HepG2 (cell line): ENCODE measurements at regions not wholly inside any gene's neighbourhood (a gene's known extent, or its start where the extent isn't known, plus 50 kb on each side); places are given as distances from the start of the nearest gene placed in this dataset.

ENCODE experiments used
- ATAC-seq: fragments of 200-7000 bp; cut with Tn5 transposase; 3 replicates; pipeline ENCODE4 v1.9.1; 2020; ENCODE audit warnings: mild to moderate bottlenecking, moderate library complexity
- BruUV-seq: library from RNA; stranded (reverse); fragments of 400-500 nt; replicated peaks from 2 replicates; lab custom pipeline; 2021; lab: Mats Ljungman, UMichigan
- CTCF ChIA-PET: fragments of 300-600 bp; formaldehyde crosslinking; extraction: SDS; loops from one replicate; lab custom pipeline; 2021; ENCODE audit warnings: low total read pairs, inconsistent platforms, low intra/inter-chr PET ratio; lab: Yijun Ruan, JAX
- POLR2A ChIA-PET: fragments of 350-600 bp; sonication (Branson Sonifier 250); formaldehyde crosslinking; loops from one replicate; lab custom pipeline; 2020; ENCODE audit warnings: antibody characterized with exemption, inconsistent platforms; lab: Yijun Ruan, JAX
- DNase-seq: peaks from one replicate; pipeline ENCODE4 v3.0.0-alpha.2; 2015; ENCODE audit warnings: low spot score
- FAIRE-seq: peaks from 3 replicates; lab custom pipeline; 2011; peaks lifted over from hg19 to GRCh38; lab: Jason Lieb, UNC
- H2AFZ ChIP-seq: one replicate; pipeline ENCODE4 v1.6.1; 2011; ENCODE audit warnings: low read length, inconsistent platforms
- H3K27ac ChIP-seq: fragments of 300-600 bp; 3 replicates; pipeline ENCODE4 v1.8.0; 2011; ENCODE audit warnings: mixed run types, mild to moderate bottlenecking, mixed read lengths, low read length, inconsistent platforms; ENCODE audit not compliant: insufficient read depth; ENCODE audit errors: extremely low read length
- H3K27me3 ChIP-seq, 2 experiments: fragments of 200-600 bp in 1 of 2; 2 replicates in 1 of 2; 3 replicates in 1 of 2; pipeline versions ENCODE4 v1.6.0 to v1.8.0; 2011; ENCODE audit warnings: low read length in 2 of 2, mild to moderate bottlenecking in 2 of 2, moderate library complexity in 2 of 2, inconsistent platforms in 1 of 2; ENCODE audit not compliant: insufficient read depth in 2 of 2, control insufficient read depth in 1 of 2
- H3K36me3 ChIP-seq, 2 experiments: fragments of 200-600 bp in 1 of 2; replicated peaks in 1 of 2; 2 replicates in 1 of 2; 3 replicates in 1 of 2; pipeline versions ENCODE4 v1.5.1 to v1.8.0; 2011; ENCODE audit warnings: low read length in 2 of 2, inconsistent platforms in 1 of 2; ENCODE audit not compliant: insufficient read depth in 2 of 2, control insufficient read depth in 1 of 2
- H3K4me1 ChIP-seq: 2 replicates; pipeline ENCODE4 v1.5.1; 2012; ENCODE audit warnings: low read length, inconsistent platforms; ENCODE audit not compliant: insufficient read depth
- H3K4me2 ChIP-seq: 2 replicates; pipeline ENCODE4 v1.6.0; 2011; ENCODE audit warnings: low read depth, low read length, inconsistent platforms
- H3K4me3 ChIP-seq, 3 experiments: fragments of 200-600 bp in 1 of 3; sonication (generic), shearing (Covaris generic) in 1 of 3; replicated peaks in 1 of 3; 2 replicates each; pipeline ENCODE4 v1.5.1; 2011 to 2016; ENCODE audit warnings: low read length in 3 of 3, inconsistent platforms in 2 of 3, low read depth in 2 of 3, mild to moderate bottlenecking in 2 of 3, control low read depth in 1 of 3, mixed read lengths in 1 of 3; ENCODE audit not compliant: insufficient read depth in 1 of 3
- H3K79me2 ChIP-seq: one replicate; pipeline ENCODE4 v1.6.1; 2011; ENCODE audit warnings: low read length, inconsistent platforms; ENCODE audit not compliant: insufficient read depth
- H3K9ac ChIP-seq: 2 replicates; pipeline ENCODE4 v1.6.0; 2011; ENCODE audit warnings: mild to moderate bottlenecking, low read depth, low read length, inconsistent platforms; ENCODE audit not compliant: insufficient read depth
- H3K9me3 ChIP-seq: 2 replicates; pipeline ENCODE4 v1.5.1; 2012; ENCODE audit warnings: mild to moderate bottlenecking, low read length
- H4K20me1 ChIP-seq: 2 replicates; pipeline ENCODE4 v1.6.0; 2011; ENCODE audit warnings: inconsistent platforms, mild to moderate bottlenecking, low read length, moderate library complexity; ENCODE audit not compliant: insufficient read depth
- CBFB ChIP-seq: sonication (generic); formaldehyde crosslinking; IDR thresholded peaks from 2 replicates; pipeline ENCODE4 v1.4.0; 2020; ENCODE audit warnings: missing genetic modification reagents
- CEBPB ChIP-seq: IDR thresholded peaks from 2 replicates; pipeline ENCODE4 v1.6.1; 2011; ENCODE audit warnings: low read depth, low read length, improper control_type of control experiment, borderline replicate concordance
- FOXA1 ChIP-seq, 2 experiments: fragments of 450-650 bp in 1 of 2; sonication (generic) in 1 of 2; formaldehyde crosslinking in 1 of 2; IDR thresholded peaks; 2 replicates each; pipeline versions ENCODE4 v1.4.0 to v1.6.1; 2016 to 2020; ENCODE audit warnings: missing genetic modification reagents in 1 of 2
- HMG20A ChIP-seq: IDR thresholded peaks from 2 replicates; pipeline ENCODE4 v1.6.1; 2016; ENCODE audit warnings: borderline replicate concordance
- IRF1 ChIP-seq: sonication (generic); formaldehyde crosslinking; IDR thresholded peaks from 2 replicates; pipeline ENCODE4 v1.4.0; 2020; ENCODE audit warnings: low read depth, mild to moderate bottlenecking, missing genetic modification reagents
- KDM6A ChIP-seq: IDR thresholded peaks from 2 replicates; pipeline ENCODE4 v1.6.1; 2016; ENCODE audit warnings: low read depth
- MTF2 ChIP-seq: sonication (generic); formaldehyde crosslinking; IDR thresholded peaks from 2 replicates; pipeline ENCODE4 v1.5.0; 2020; ENCODE audit warnings: missing genetic modification reagents, borderline replicate concordance
- NKX3-1 ChIP-seq: sonication (generic); formaldehyde crosslinking; IDR thresholded peaks from 2 replicates; pipeline ENCODE4 v1.5.0; 2020; ENCODE audit warnings: missing genetic modification reagents
- STAT5B ChIP-seq: sonication (generic); formaldehyde crosslinking; IDR thresholded peaks from 2 replicates; pipeline ENCODE4 v1.4.0; 2020; ENCODE audit warnings: missing genetic modification reagents
- TCF7 ChIP-seq: sonication (generic); IDR thresholded peaks from 2 replicates; pipeline ENCODE4 v1.6.1; 2016; ENCODE audit warnings: antibody characterized with exemption, low read depth
- THYN1 ChIP-seq: sonication (generic); formaldehyde crosslinking; IDR thresholded peaks from 2 replicates; pipeline ENCODE4 v1.8.1; 2023; ENCODE audit warnings: low read depth, mild to moderate bottlenecking, moderate library complexity, missing genetic modification reagents, borderline replicate concordance
- ZNF530 ChIP-seq: sonication (generic); formaldehyde crosslinking; IDR thresholded peaks from 2 replicates; pipeline ENCODE4 v1.5.0; 2020; ENCODE audit warnings: low read depth, mild to moderate bottlenecking, missing genetic modification reagents
- ZSCAN21 ChIP-seq: sonication (generic); formaldehyde crosslinking; IDR thresholded peaks from 2 replicates; pipeline ENCODE4 v1.8.0; 2022; ENCODE audit warnings: mild to moderate bottlenecking, missing genetic modification reagents, moderate library complexity, borderline replicate concordance
- WGBS: methylation state at CpG from one replicate; pipeline ENCODE4 v1.1.6; 2017; ENCODE audit warnings: low lambda C conversion rate; 5-methylcytosine and 5-hydroxymethylcytosine counted together
- in situ Hi-C: cut with HindIII; loops from 2 replicates; pipeline ENCODE4 v1.10.0; 2017; ENCODE audit warnings: low pct_unique_long_range_greater_than_20kb; ENCODE audit not compliant: extremely low pct_ligation_motif_present
- intact Hi-C: fragments of 100-400 bp; cut with micrococcal nuclease; formaldehyde crosslinking; loops from one replicate; pipeline ENCODE4 v1.10.0; 2022; ENCODE audit not compliant: unreplicated experiment
- TF ChIP-seq, protein P1 (sequence below): sonication (generic); formaldehyde crosslinking; IDR thresholded peaks from 2 replicates; pipeline ENCODE4 v1.5.0; 2020; ENCODE audit warnings: missing genetic modification reagents
- TF ChIP-seq, protein P2 (sequence below): sonication (generic); formaldehyde crosslinking; IDR thresholded peaks from 2 replicates; pipeline ENCODE4 v1.4.0; 2020; ENCODE audit warnings: missing genetic modification reagents

DNA sequence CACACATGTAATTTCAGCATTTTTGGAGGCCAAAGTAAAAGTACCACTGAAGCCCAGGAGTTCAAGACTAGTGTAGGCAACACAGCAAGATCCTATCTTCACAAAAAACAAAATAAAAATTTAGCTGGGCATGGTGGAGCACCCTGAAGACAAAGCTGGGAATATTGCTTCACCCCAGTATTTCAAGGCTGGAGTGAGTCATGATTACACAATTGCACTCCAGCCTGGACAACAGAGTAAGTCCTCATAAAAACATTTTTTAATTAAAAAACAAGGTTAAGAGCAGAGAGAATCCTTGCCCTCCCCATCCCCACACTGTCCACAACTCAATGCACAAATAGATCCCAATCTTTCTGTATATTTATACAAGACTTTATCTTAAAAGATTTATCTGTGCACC lies 321.9 kb upstream of the HSFY2 start:
- no peaks in the 10 kb centered on the region for H3K27me3 ChIP-seq
- no peak overlapping the region for H3K27ac ChIP-seq
- ChIA-PET POLR2A (no interaction called here), CTCF (no interaction called here)
- in situ Hi-C loops (no loop called here), intact Hi-C loops (no loop called here)
- H3K4me1 ChIP-seq, result no peaks in the 10 kb centered on the region
- H3K9me3 ChIP-seq, result no peaks in the 10 kb centered on the region; the same call in 1 of the 2 replicates
- ATAC-seq (no peak), FAIRE-seq (no peak), DNase-seq (no peak)
- no peak overlapping the region for H3K4me2 ChIP-seq
- H3K79me2 ChIP-seq, result no peaks in the 10 kb centered on the region
- H2AFZ ChIP-seq, result no peak overlapping the region
- H3K9ac ChIP-seq, result no peak overlapping the region
- no peak for TF ChIP-seq CBFB (CRISPR knock-in tag)
- no peak for TF ChIP-seq FOXA1 (IDR thresholded peaks at IDR 0.05)
- no peak for TF ChIP-seq FOXA1 (CRISPR knock-in tag; IDR thresholded peaks at IDR 0.05)
- TF ChIP-seq NKX3-1 (CRISPR knock-in tag), result no peak
- peak; percentile 41; the same call in 1 of the 2 replicates for TF ChIP-seq CEBPB
- no peaks in the 10 kb centered on the region for H3K36me3 ChIP-seq
- BruUV-seq, result no TSS peak
- H3K4me3 ChIP-seq, result no peak overlapping the region
- no peaks in the 10 kb centered on the region for H4K20me1 ChIP-seq

DNA sequence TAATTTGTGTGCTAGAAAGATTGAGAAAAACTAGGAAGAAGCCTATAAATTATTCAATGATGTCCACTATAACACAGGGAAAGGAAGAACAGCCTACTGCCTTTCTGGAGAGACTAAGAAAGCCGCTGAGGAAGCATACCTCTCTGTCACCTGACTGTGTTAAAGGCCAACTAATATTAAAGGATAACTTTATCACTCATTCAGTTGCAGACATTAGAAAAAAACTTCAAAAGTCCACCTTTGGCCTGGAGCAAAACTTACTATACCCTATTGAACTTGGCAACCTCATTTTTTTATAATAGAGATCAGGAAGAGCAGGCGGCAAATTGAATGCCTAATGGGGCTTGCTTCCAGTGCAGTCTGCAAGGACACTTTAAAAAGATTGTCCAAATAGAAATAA lies 309.5 kb upstream of the HSFY2 start:
- H3K4me3 ChIP-seq, result no peak overlapping the region
- no peak for DNase-seq
- no peaks in the 10 kb centered on the region for H4K20me1 ChIP-seq
- ChIA-PET POLR2A (no interaction called here), CTCF (no interaction called here)
- no peak for FAIRE-seq
- intact Hi-C loops, result no loop called here
- H3K27me3 ChIP-seq, result no peaks in the 10 kb centered on the region
- no TSS peak for BruUV-seq
- H3K4me1 ChIP-seq, result no peaks in the 10 kb centered on the region
- WGBS, result 55% methylated on average over 2 of the region's 2 CpGs
- H3K9ac ChIP-seq, result no peak overlapping the region
- TF ChIP-seq THYN1 (CRISPR knock-in tag), result no peak
- TF ChIP-seq, protein P1, sequence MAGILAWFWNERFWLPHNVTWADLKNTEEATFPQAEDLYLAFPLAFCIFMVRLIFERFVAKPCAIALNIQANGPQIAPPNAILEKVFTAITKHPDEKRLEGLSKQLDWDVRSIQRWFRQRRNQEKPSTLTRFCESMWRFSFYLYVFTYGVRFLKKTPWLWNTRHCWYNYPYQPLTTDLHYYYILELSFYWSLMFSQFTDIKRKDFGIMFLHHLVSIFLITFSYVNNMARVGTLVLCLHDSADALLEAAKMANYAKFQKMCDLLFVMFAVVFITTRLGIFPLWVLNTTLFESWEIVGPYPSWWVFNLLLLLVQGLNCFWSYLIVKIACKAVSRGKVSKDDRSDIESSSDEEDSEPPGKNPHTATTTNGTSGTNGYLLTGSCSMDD (CRISPR knock-in tag), result no peak
- TF ChIP-seq, protein P2, sequence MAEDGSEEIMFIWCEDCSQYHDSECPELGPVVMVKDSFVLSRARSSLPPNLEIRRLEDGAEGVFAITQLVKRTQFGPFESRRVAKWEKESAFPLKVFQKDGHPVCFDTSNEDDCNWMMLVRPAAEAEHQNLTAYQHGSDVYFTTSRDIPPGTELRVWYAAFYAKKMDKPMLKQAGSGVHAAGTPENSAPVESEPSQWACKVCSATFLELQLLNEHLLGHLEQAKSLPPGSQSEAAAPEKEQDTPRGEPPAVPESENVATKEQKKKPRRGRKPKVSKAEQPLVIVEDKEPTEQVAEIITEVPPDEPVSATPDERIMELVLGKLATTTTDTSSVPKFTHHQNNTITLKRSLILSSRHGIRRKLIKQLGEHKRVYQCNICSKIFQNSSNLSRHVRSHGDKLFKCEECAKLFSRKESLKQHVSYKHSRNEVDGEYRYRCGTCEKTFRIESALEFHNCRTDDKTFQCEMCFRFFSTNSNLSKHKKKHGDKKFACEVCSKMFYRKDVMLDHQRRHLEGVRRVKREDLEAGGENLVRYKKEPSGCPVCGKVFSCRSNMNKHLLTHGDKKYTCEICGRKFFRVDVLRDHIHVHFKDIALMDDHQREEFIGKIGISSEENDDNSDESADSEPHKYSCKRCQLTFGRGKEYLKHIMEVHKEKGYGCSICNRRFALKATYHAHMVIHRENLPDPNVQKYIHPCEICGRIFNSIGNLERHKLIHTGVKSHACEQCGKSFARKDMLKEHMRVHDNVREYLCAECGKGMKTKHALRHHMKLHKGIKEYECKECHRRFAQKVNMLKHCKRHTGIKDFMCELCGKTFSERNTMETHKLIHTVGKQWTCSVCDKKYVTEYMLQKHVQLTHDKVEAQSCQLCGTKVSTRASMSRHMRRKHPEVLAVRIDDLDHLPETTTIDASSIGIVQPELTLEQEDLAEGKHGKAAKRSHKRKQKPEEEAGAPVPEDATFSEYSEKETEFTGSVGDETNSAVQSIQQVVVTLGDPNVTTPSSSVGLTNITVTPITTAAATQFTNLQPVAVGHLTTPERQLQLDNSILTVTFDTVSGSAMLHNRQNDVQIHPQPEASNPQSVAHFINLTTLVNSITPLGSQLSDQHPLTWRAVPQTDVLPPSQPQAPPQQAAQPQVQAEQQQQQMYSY (CRISPR knock-in tag), result no peak
- no peak for TF ChIP-seq ZSCAN21
- no peak for TF ChIP-seq ZNF530 (CRISPR knock-in tag)
- TF ChIP-seq IRF1 (CRISPR knock-in tag), result no peak
- no peak for TF ChIP-seq HMG20A (CRISPR knock-in tag)
- TF ChIP-seq MTF2 (CRISPR knock-in tag), result no peak
- no peak for TF ChIP-seq TCF7
- no peak for TF ChIP-seq KDM6A (CRISPR knock-in tag)
- TF ChIP-seq STAT5B, result no peak
- TF ChIP-seq, all 625 proteins: peak for 0
- no peak overlapping the region for H3K4me2 ChIP-seq
- H3K36me3 ChIP-seq, result no peaks in the 10 kb centered on the region
- H3K27ac ChIP-seq, result no peak overlapping the region
- no peak for ATAC-seq
- H2AFZ ChIP-seq, result no peak overlapping the region
- in situ Hi-C loops, result no loop called here
- H3K9me3 ChIP-seq, result no peaks in the 10 kb centered on the region
- no peaks in the 10 kb centered on the region for H3K79me2 ChIP-seq
